ENCODE measurements at regions not wholly inside any gene's neighbourhood (a gene's known extent, or its start where the extent isn't known, plus 50 kb on each side); places are given as distances from the start of the nearest gene placed in this dataset.

GRCh38 chr7:10913457-10913856, 60.2 kb upstream of the PHF14 start:
- Histone ChIP-seq H3K9me3 (ENCODE audit: control insufficient read depth, low read depth, low read length) (no peaks in the 10 kb centered on the region), H3K4me2 (ENCODE audit: control insufficient read depth, extremely low read depth, insufficient read depth, low read depth, low read length) (no peak overlapping the region), H3K9me1 (ENCODE audit: control insufficient read depth, extremely low read depth, insufficient read depth, low read length) (no peaks in the 10 kb centered on the region), H3K27me3 (ENCODE audit: control insufficient read depth, extremely low read depth, insufficient read depth, low read length) (no peaks in the 10 kb centered on the region), H3K79me2 (ENCODE audit: control insufficient read depth, insufficient read depth, low read length) (no peaks in the 10 kb centered on the region), H3K27ac (ENCODE audit: control insufficient read depth, insufficient read depth, low read length) (no peak overlapping the region), H3K9ac (ENCODE audit: control insufficient read depth, extremely low read depth, insufficient read depth, low read length) (no peak overlapping the region), H3K4me3 (ENCODE audit: control insufficient read depth in 2 of 3, extremely low read depth in 1 of 3, insufficient read depth in 2 of 3, low read depth in 1 of 3, low read length in 3 of 3) (no peak overlapping the region), H2AFZ (ENCODE audit: control insufficient read depth, low read length) (no peak overlapping the region), H3K36me3 (ENCODE audit: control insufficient read depth in 2 of 2, extremely low read depth in 1 of 2, insufficient read depth in 2 of 2, low read length in 2 of 2) (no peaks in the 10 kb centered on the region), H4K20me1 (ENCODE audit: control insufficient read depth, extremely low read depth, insufficient read depth, low read length) (no peaks in the 10 kb centered on the region), H3K4me1 (ENCODE audit: control insufficient read depth, extremely low read depth, insufficient read depth, low read length) (no peaks in the 10 kb centered on the region)
- DNase-seq (ENCODE audit: low read depth, low spot score) (no peak), FAIRE-seq (no peak)
- dilution Hi-C loops (cut with MboI; ENCODE audit: extremely low pct_ligation_motif_present, low sequenced_read_pairs): no loop called here
- TF ChIP-seq CTCF (optimal IDR thresholded peaks at IDR 0.05 in 1 of 3, IDR thresholded peaks at IDR 0.05 in 1 of 3, conservative IDR thresholded peaks at IDR 0.05 in 1 of 3; ENCODE audit: extremely low read depth in 1 of 3, insufficient read depth in 2 of 3, low read length in 3 of 3) (no peak), EZH2 (IDR thresholded peaks at IDR 0.05; ENCODE audit: low read length) (no peak)

- H3K27me3 ChIP-seq (ENCODE audit: control insufficient read depth, extremely low read depth, insufficient read depth, low read length): no peaks in the 10 kb centered on the region
- H3K27ac ChIP-seq (ENCODE audit: control insufficient read depth, insufficient read depth, low read length): no peak overlapping the region
- DNase-seq (ENCODE audit: low read depth, low spot score): no peak
- no peaks in the 10 kb centered on the region for H3K36me3 ChIP-seq (ENCODE audit: control insufficient read depth in 2 of 2, extremely low read depth in 1 of 2, insufficient read depth in 2 of 2, low read length in 2 of 2)
- H3K79me2 ChIP-seq (ENCODE audit: control insufficient read depth, insufficient read depth, low read length): no peaks in the 10 kb centered on the region
- dilution Hi-C loops (cut with MboI; ENCODE audit: extremely low pct_ligation_motif_present, low sequenced_read_pairs): no loop called here
- no peak overlapping the region for H3K4me3 ChIP-seq (ENCODE audit: control insufficient read depth in 2 of 3, extremely low read depth in 1 of 3, insufficient read depth in 2 of 3, low read depth in 1 of 3, low read length in 3 of 3)
- FAIRE-seq: no peak
- no peak overlapping the region for H3K4me2 ChIP-seq (ENCODE audit: control insufficient read depth, extremely low read depth, insufficient read depth, low read depth, low read length)
- H3K4me1 ChIP-seq (ENCODE audit: control insufficient read depth, extremely low read depth, insufficient read depth, low read length): no peaks in the 10 kb centered on the region
- H3K9me3 ChIP-seq (ENCODE audit: control insufficient read depth, low read depth, low read length): no peaks in the 10 kb centered on the region
- H4K20me1 ChIP-seq (ENCODE audit: control insufficient read depth, extremely low read depth, insufficient read depth, low read length): no peaks in the 10 kb centered on the region
- no peak overlapping the region for H3K9ac ChIP-seq (ENCODE audit: control insufficient read depth, extremely low read depth, insufficient read depth, low read length)
- no peaks in the 10 kb centered on the region for H3K9me1 ChIP-seq (ENCODE audit: control insufficient read depth, extremely low read depth, insufficient read depth, low read length)
- TF ChIP-seq EZH2 (IDR thresholded peaks at IDR 0.05; ENCODE audit: low read length): no peak
- TF ChIP-seq CTCF (optimal IDR thresholded peaks at IDR 0.05 in 1 of 3, IDR thresholded peaks at IDR 0.05 in 1 of 3, conservative IDR thresholded peaks at IDR 0.05 in 1 of 3; ENCODE audit: extremely low read depth in 1 of 3, insufficient read depth in 2 of 3, low read length in 3 of 3): no peak
- H2AFZ ChIP-seq (ENCODE audit: control insufficient read depth, low read length): no peak overlapping the region
Observed at GRCh38 chr7:10918093-10918590, 55.5 kb upstream of the PHF14 start.

Data from keratinocyte (primary cell).